ENCODE measurements at regions not wholly inside any gene's neighbourhood (a gene's known extent, or its start where the extent isn't known, plus 50 kb on each side); places are given as distances from the start of the nearest gene placed in this dataset.

- H3K4me1 ChIP-seq: peaks cover 26% of the 10 kb centered on the region
- no peaks in the 10 kb centered on the region for H3K27me3 ChIP-seq
- DNase-seq (no peak), ATAC-seq (no peak)
- H3K4me3 ChIP-seq: peak overlapping the region; percentile 65
- TF ChIP-seq CTCF (IDR thresholded peaks at IDR 0.05): no peak
- peak overlapping the region; percentile 90 for H3K27ac ChIP-seq
- H3K9me3 ChIP-seq: no peaks in the 10 kb centered on the region
- H3K36me3 ChIP-seq: no peaks in the 10 kb centered on the region
- intact Hi-C loops (cut with DNase I): loop anchor here (10.0 kb wide), 1 partner anchor 62 kb away; no protein-coding TSS in a partner anchor
Observed at GRCh38 chr3:42012383-42012934, 50.6 kb upstream of the ULK4 start.
